ENCODE measurements at regions not wholly inside any gene's neighbourhood (a gene's known extent, or its start where the extent isn't known, plus 50 kb on each side); places are given as distances from the start of the nearest gene placed in this dataset.

GRCh38 chr15:72836676-72837330 lies 53.2 kb upstream of the ADPGK start:
- TF ChIP-seq, protein P1, sequence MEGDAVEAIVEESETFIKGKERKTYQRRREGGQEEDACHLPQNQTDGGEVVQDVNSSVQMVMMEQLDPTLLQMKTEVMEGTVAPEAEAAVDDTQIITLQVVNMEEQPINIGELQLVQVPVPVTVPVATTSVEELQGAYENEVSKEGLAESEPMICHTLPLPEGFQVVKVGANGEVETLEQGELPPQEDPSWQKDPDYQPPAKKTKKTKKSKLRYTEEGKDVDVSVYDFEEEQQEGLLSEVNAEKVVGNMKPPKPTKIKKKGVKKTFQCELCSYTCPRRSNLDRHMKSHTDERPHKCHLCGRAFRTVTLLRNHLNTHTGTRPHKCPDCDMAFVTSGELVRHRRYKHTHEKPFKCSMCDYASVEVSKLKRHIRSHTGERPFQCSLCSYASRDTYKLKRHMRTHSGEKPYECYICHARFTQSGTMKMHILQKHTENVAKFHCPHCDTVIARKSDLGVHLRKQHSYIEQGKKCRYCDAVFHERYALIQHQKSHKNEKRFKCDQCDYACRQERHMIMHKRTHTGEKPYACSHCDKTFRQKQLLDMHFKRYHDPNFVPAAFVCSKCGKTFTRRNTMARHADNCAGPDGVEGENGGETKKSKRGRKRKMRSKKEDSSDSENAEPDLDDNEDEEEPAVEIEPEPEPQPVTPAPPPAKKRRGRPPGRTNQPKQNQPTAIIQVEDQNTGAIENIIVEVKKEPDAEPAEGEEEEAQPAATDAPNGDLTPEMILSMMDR (IDR thresholded peaks at IDR 0.05; ENCODE audit: low read length) = no peak
- TF ChIP-seq EZH2 (IDR thresholded peaks at IDR 0.05; ENCODE audit: borderline replicate concordance, low read length) = no peak

Data from OCI-LY1 (cell line).